MM.1S (cell line): ENCODE measurements at regions not wholly inside any gene's neighbourhood (a gene's known extent, or its start where the extent isn't known, plus 50 kb on each side); places are given as distances from the start of the nearest gene placed in this dataset.

ENCODE experiments used
- EZH2 ChIP-seq: fragments of 300-600 bp; sonication (generic); optimal IDR thresholded peaks from 2 replicates; pipeline ENCODE3; 2017; ENCODE audit warnings: low read depth, mild to moderate bottlenecking, antibody characterized with exemption, low read length, mixed read lengths
- TF ChIP-seq, protein P1 (sequence below): fragments of 300-600 bp; sonication (generic); IDR thresholded peaks from 2 replicates; pipeline ENCODE4 v1.5.1; 2016; ENCODE audit warnings: antibody characterized with exemption, low read length, mixed read lengths

DNA sequence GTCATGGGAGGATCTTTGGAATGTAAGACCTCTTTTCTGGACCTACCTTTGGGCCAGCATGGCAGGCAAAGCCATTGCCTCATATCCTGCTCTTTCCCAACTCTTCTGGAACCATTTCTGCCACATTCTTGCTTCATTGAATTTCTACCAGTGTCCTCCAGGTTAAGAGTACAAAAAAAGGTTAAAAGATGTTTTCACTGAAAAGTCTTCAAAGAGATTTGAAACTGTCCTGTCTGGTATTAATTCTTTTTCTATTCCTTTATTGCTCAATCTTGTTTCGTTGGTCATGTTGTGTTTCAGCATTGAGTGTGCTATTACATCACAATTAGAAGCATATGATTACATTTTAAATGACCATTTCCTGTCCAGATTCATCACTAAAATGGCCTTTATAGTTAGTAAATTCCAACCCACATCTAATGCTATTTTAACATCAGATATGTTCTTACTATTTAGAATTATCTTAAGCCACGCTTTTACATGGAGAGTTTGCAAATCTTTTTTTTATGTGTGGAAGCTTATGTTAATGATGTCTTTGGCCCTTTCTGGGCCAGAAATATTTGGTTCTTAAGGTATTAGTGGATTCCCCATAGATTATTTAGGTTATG lies 450.9 kb downstream of the GJA1 start:
- TF ChIP-seq EZH2, result no peak
- TF ChIP-seq, protein P1, sequence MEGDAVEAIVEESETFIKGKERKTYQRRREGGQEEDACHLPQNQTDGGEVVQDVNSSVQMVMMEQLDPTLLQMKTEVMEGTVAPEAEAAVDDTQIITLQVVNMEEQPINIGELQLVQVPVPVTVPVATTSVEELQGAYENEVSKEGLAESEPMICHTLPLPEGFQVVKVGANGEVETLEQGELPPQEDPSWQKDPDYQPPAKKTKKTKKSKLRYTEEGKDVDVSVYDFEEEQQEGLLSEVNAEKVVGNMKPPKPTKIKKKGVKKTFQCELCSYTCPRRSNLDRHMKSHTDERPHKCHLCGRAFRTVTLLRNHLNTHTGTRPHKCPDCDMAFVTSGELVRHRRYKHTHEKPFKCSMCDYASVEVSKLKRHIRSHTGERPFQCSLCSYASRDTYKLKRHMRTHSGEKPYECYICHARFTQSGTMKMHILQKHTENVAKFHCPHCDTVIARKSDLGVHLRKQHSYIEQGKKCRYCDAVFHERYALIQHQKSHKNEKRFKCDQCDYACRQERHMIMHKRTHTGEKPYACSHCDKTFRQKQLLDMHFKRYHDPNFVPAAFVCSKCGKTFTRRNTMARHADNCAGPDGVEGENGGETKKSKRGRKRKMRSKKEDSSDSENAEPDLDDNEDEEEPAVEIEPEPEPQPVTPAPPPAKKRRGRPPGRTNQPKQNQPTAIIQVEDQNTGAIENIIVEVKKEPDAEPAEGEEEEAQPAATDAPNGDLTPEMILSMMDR, result no peak
